ENCODE measurements at regions not wholly inside any gene's neighbourhood (a gene's known extent, or its start where the extent isn't known, plus 50 kb on each side); places are given as distances from the start of the nearest gene placed in this dataset.

DNA sequence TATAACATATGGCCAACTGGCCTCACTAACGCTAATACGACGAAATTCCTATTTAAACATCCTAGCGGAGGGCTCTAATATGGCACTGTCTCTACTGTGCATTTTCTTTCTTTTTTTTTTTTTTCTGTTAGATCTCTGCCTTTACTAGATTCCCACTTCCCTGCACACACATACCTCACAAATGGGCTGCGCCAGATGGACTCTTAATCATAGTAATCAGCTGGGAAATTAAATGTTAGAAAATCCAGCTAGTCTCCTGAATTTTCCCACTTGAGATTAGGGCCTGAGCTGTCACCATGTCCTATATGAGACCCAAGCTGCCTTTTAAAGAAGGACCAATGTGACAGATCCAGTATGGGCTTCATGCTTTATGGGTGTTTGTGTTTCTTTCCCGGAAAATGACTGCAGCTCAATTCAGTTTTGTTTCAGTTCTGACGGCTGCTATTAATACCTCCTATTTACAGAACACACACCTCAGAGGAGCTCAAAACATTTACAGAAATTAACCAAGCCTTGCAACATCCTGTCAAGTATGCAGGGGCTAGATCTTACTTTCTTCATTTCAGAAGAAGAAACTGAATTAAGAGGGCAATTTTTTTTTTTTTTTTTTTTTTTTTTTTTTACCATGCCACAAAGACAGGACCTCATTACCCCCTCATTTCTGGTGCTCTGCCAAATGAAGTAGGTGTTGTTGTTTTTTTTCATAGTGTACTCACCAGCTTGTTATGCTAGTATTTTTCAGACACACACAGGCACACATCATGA lies 49.8 kb upstream of the BLID start:
- no peak for TF ChIP-seq ESRRG (CRISPR knock-in tag; IDR thresholded peaks at IDR 0.05)
- TF ChIP-seq, protein P1, sequence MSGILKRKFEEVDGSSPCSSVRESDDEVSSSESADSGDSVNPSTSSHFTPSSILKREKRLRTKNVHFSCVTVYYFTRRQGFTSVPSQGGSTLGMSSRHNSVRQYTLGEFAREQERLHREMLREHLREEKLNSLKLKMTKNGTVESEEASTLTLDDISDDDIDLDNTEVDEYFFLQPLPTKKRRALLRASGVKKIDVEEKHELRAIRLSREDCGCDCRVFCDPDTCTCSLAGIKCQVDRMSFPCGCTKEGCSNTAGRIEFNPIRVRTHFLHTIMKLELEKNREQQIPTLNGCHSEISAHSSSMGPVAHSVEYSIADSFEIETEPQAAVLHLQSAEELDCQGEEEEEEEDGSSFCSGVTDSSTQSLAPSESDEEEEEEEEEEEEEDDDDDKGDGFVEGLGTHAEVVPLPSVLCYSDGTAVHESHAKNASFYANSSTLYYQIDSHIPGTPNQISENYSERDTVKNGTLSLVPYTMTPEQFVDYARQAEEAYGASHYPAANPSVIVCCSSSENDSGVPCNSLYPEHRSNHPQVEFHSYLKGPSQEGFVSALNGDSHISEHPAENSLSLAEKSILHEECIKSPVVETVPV (CRISPR knock-in tag; IDR thresholded peaks at IDR 0.05), result no peak
- TF ChIP-seq ZNF70 (CRISPR knock-in tag; IDR thresholded peaks at IDR 0.05), result no peak
- TF ChIP-seq RARB (CRISPR knock-in tag; IDR thresholded peaks at IDR 0.05), result no peak

Data from SK-N-SH treated with all-trans-retinoic acid at 6 μM for 48 hours (cell line).